Stomach (tissue), 8 donors: ENCODE measurements at regions not wholly inside any gene's neighbourhood (a gene's known extent, or its start where the extent isn't known, plus 50 kb on each side); places are given as distances from the start of the nearest gene placed in this dataset.

Source experiments
- DNase-seq, 2 donors: peaks; one replicate each; pipeline versions ENCODE4 v3.0.0 to v3.0.0-alpha.2; 2013 to 2019
- H3K27ac ChIP-seq, 5 donors: fragments of 200-600 bp in 4 of 5; sonication (generic) in 4 of 5; one replicate each; pipeline ENCODE4 v1.5.1; 2013 to 2019; ENCODE audit warnings: mild to moderate bottlenecking in 1 of 5, moderate library complexity in 1 of 5
- H3K27me3 ChIP-seq, 3 donors: fragments of 200-600 bp; sonication (generic); one replicate each; pipeline ENCODE4 v1.5.1; 2017 to 2019; ENCODE audit warnings: mixed run types in 1 of 3
- H3K36me3 ChIP-seq, 4 donors: fragments of 200-600 bp; sonication (generic); 1 replicate in 3 of 4; 2 replicates in 1 of 4; pipeline ENCODE4 v1.5.1; 2016 to 2019
- H3K4me1 ChIP-seq, 4 donors: fragments of 200-600 bp; sonication (generic); one replicate each; pipeline ENCODE4 v1.5.1; 2016 to 2019
- H3K4me3 ChIP-seq, 4 donors: fragments of 200-600 bp; sonication (generic) in 3 of 4; one replicate each; pipeline ENCODE4 v1.5.1; 2016 to 2019; ENCODE audit warnings: mild to moderate bottlenecking in 1 of 4
- H3K9me3 ChIP-seq, 4 donors: fragments of 200-600 bp; sonication (generic); one replicate each; pipeline ENCODE4 v1.5.1; 2016 to 2019
- EP300 ChIP-seq: sonication (generic); formaldehyde crosslinking; IDR thresholded peaks from one replicate; pipeline ENCODE4 v1.6.1; 2017; ENCODE audit warnings: antibody characterized with exemption
- POLR2A ChIP-seq, 4 donors: fragments of 450-650 bp; IDR thresholded peaks; one replicate each; pipeline ENCODE4 v1.6.1; 2016; ENCODE audit warnings: antibody characterized with exemption in 4 of 4, control low read depth in 2 of 4, mild to moderate bottlenecking in 1 of 4, moderate library complexity in 1 of 4
- POLR2AphosphoS5 ChIP-seq, 3 donors: sonication (generic); formaldehyde crosslinking; IDR thresholded peaks; one replicate each; pipeline ENCODE4 v1.6.1; 2016; ENCODE audit warnings: antibody characterized with exemption in 3 of 3
- WGBS, 5 donors: extraction: QIAGEN DNeasy Blood & Tissue Kit in 3 of 5; methylation state at CpG; one replicate each; pipeline versions ENCODE4 v1.1.5 to v1.1.7; 2013 to 2018; 5-methylcytosine and 5-hydroxymethylcytosine counted together
- intact Hi-C: fragments of 100-400 bp; cut with DNase I; formaldehyde crosslinking; loops from one replicate; pipeline ENCODE4 v1.15.1; 2023; ENCODE audit warnings: low total_unique reads
- TF ChIP-seq, protein P1 (sequence below), 7 experiments: fragments of 450-650 bp in 4 of 7; fragments of 200-600 bp in 3 of 7; sonication (generic) in 3 of 7; IDR thresholded peaks; one replicate each; pipeline ENCODE4 v1.5.1; 2016 to 2019; ENCODE audit warnings: antibody characterized with exemption in 7 of 7, control low read depth in 2 of 7, mild to moderate bottlenecking in 1 of 7
- donor health status: healthy with polysubstance abuse.
- donor health status: Bipolar disorder and iron deficiency.
- donor health status: healthy.

DNA sequence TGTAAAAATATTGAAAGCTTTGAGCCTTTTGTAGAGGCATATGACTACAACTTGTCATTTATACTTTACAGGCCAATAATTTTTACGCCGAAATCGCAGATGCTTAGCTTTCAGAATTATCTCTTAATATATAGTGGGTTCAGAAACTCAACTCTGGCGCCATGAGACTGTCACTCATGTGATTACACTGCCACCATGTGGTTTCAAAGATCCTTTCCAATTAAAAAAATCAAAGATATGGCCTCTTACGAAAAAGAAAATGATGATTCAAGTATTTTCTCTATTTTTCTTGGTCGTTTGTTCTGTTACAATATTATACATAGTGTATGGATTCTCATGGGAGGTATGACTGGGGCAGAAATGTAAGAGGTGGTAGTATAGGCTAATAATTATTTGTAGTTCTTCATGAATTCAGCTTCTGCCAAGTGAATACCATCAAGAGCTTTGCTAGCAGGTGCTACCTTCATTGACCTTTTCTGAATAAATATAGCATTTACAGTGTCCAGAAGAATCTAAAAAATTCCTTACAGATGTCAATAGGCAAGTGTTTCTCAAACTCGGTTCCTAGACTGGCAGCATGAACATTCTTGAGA lies 751.7 kb upstream of the GOLIM4 start:
- no peaks in the 10 kb centered on the region for H3K9me3 ChIP-seq
- 8 to 11% (median 9%) methylated on average over 7 of the region's 7 CpGs for WGBS, 5 donors
- H3K27ac ChIP-seq = no peak overlapping the region
- peak in 1 of 2 donors; percentile 78 for DNase-seq
- H3K4me1 ChIP-seq = peaks cover 0 to 9% (median 4%) of the 10 kb centered on the region in 4 donors
- intact Hi-C loops = loop anchor here (5.0 kb wide), 1 partner anchor 635 kb away; no protein-coding TSS in a partner anchor
- no peak for TF ChIP-seq EP300
- TF ChIP-seq, protein P1, sequence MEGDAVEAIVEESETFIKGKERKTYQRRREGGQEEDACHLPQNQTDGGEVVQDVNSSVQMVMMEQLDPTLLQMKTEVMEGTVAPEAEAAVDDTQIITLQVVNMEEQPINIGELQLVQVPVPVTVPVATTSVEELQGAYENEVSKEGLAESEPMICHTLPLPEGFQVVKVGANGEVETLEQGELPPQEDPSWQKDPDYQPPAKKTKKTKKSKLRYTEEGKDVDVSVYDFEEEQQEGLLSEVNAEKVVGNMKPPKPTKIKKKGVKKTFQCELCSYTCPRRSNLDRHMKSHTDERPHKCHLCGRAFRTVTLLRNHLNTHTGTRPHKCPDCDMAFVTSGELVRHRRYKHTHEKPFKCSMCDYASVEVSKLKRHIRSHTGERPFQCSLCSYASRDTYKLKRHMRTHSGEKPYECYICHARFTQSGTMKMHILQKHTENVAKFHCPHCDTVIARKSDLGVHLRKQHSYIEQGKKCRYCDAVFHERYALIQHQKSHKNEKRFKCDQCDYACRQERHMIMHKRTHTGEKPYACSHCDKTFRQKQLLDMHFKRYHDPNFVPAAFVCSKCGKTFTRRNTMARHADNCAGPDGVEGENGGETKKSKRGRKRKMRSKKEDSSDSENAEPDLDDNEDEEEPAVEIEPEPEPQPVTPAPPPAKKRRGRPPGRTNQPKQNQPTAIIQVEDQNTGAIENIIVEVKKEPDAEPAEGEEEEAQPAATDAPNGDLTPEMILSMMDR (IDR thresholded peaks at IDR 0.05) = peak in 5 of 7 experiments; percentile 16 to 66 (median 50)
- no peaks in the 10 kb centered on the region for H3K27me3 ChIP-seq
- H3K4me3 ChIP-seq = no peak overlapping the region
- no peaks in the 10 kb centered on the region for H3K36me3 ChIP-seq

DNA sequence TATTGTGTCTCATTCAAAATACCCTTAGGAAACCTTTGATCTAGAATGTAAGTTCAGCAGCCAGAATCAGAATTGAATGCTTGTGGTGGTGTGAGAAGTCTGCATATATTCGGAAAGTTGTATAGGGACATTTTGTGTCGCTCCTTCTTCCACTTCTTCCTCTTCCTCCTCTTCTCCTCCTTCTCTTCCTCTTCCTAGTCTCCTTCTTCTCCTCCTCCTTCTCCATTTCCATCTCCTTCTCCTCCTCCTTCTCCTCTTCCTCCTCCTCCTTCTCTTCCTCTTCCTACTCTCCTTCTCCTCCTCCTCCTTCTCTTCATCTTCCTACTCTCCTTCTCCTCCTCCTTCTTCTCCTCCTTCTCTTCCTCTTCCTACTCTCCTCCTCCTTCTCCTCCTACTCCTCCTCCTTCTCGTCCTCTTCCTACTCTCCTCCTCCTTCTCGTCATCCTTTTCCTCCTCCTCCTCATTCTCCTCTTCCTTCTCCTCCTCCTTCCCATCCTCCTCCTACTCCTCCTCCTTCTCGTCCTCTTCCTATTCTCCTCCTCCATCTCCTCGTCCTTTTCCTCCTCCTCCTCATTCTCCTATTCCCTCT lies 749.3 kb upstream of the GOLIM4 start:
- TF ChIP-seq POLR2A (IDR thresholded peaks at IDR 0.05) (no peak), POLR2AphosphoS5 (IDR thresholded peaks at IDR 0.05) (no peak), EP300 (no peak)
- TF ChIP-seq, protein P1 (IDR thresholded peaks at IDR 0.05) = no peak
- no peak for DNase-seq
- Histone ChIP-seq H3K9me3 (no peaks in the 10 kb centered on the region), H3K4me1 (peaks cover 0 to 9% (median 4%) of the 10 kb centered on the region in 4 donors), H3K36me3 (no peaks in the 10 kb centered on the region), H3K27ac (no peak overlapping the region), H3K27me3 (no peaks in the 10 kb centered on the region), H3K4me3 (no peak overlapping the region)
- intact Hi-C loops = loop anchor here (5.0 kb wide), 1 partner anchor 633 kb away; no protein-coding TSS in a partner anchor
- 74 to 86% (median 78%) methylated on average over 6 of the region's 6 CpGs for WGBS, 5 donors

GRCh38 chr3:168844472-168844871 lies 748.7 kb upstream of the GOLIM4 start:
- H3K36me3 ChIP-seq = no peaks in the 10 kb centered on the region
- WGBS, 5 donors = 59 to 69% (median 64%) methylated on average over 4 of the region's 4 CpGs
- H3K4me3 ChIP-seq = no peak overlapping the region
- no peak for TF ChIP-seq EP300
- no peak for TF ChIP-seq POLR2AphosphoS5 (IDR thresholded peaks at IDR 0.05)
- no peak for TF ChIP-seq POLR2A (IDR thresholded peaks at IDR 0.05)
- TF ChIP-seq, protein P1 (IDR thresholded peaks at IDR 0.05) = no peak
- H3K4me1 ChIP-seq = peaks cover 0 to 9% (median 4%) of the 10 kb centered on the region in 4 donors
- H3K27ac ChIP-seq = no peak overlapping the region
- no peaks in the 10 kb centered on the region for H3K9me3 ChIP-seq
- DNase-seq = no peak
- intact Hi-C loops = no loop called here
- no peaks in the 10 kb centered on the region for H3K27me3 ChIP-seq

- 64 to 85% (median 73%) methylated on average over 2 of the region's 2 CpGs for WGBS, 5 donors
- no peak for TF ChIP-seq EP300
- TF ChIP-seq POLR2A (IDR thresholded peaks at IDR 0.05) = no peak
- TF ChIP-seq, protein P1 (IDR thresholded peaks at IDR 0.05) = no peak
- no peak for TF ChIP-seq POLR2AphosphoS5 (IDR thresholded peaks at IDR 0.05)
Observed at GRCh38 chr3:168843481-168843880, 747.8 kb upstream of the GOLIM4 start.

More at GRCh38 chr3:168843481-168843880, 747.8 kb upstream of the GOLIM4 start:
- no peak overlapping the region for H3K27ac ChIP-seq
- no peak overlapping the region for H3K4me3 ChIP-seq
- no peaks in the 10 kb centered on the region for H3K9me3 ChIP-seq
- intact Hi-C loops = no loop called here
- H3K27me3 ChIP-seq = no peaks in the 10 kb centered on the region
- no peak for DNase-seq
- no peaks in the 10 kb centered on the region for H3K36me3 ChIP-seq
- H3K4me1 ChIP-seq = peaks cover 0 to 9% (median 4%) of the 10 kb centered on the region in 4 donors
